NCI-H1694 (cell line): ENCODE measurements at regions not wholly inside any gene's neighbourhood (a gene's known extent, or its start where the extent isn't known, plus 50 kb on each side); places are given as distances from the start of the nearest gene placed in this dataset.

Source experiments
- DNase-seq: peaks from one replicate; lab custom pipeline; 2025; lab: John Stamatoyannopoulos, UW

DNA sequence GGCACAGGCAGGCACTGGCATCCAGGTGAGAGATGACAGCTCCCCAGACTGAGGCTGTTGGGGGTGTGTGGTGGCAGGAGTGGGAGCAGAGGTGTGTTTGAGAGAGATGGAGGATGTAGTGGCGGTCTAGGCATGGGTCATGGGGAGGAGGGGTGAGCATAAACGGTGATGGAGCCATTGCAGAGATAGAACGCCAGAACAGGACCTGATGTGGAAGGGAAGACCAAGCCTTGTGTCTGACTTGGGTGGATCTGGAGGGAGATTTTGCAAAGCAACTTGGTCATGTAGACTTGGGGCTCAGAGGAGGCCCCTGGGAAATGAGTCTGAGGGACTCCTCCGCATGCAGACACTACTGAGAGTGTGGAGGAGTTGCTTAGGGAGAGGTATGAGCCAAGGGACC is 50.0 kb upstream of the CLDN5 start:
- no peak for DNase-seq

DNA sequence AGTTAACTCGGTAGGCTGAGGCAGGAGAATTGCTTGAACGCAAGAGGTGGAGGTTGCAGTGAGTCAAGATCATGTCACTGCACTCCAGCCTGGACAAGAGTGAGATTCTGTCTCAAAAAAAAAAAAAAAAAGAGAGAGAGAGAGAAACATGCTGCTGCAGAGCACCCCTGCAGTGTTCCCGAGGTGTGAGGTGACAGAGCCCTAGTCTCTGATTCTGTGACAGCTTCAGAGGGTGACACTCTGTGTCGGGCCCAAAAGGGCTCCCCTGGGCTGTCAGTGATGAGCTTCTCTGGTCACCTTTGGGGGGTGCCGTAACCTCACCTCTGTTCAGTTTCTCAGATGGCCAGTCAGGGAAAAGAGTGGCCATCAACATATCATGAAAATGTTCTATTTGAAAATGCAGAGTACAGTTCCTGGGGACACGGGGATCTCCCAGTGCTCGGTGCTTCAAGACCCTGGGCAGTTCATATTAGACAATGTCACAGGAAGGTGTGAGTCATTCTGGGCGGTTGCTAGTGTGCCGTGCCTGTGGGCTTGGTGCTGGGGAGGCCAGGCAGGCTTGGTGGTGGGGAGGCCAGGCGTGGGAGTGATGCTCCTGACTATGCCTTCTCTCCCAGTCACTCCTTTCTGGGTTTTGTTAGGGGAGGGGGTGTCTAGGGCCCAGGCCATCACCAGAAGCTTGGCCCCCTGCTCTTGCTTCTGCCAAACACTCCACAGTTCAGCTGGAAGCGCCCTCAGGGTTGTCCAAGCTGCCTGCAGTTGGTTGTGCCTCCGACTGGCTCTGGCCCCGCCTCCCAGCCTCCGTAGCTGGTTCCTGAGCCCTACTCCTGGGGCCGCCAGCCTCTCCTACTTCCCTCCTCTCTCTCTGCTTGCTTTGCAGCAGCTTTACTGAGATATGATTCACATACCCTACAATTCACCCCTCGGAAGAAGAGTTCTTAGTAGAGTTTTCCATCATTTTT is 52.5 kb upstream of the CLDN5 start:
- DNase-seq = no peak

DNA sequence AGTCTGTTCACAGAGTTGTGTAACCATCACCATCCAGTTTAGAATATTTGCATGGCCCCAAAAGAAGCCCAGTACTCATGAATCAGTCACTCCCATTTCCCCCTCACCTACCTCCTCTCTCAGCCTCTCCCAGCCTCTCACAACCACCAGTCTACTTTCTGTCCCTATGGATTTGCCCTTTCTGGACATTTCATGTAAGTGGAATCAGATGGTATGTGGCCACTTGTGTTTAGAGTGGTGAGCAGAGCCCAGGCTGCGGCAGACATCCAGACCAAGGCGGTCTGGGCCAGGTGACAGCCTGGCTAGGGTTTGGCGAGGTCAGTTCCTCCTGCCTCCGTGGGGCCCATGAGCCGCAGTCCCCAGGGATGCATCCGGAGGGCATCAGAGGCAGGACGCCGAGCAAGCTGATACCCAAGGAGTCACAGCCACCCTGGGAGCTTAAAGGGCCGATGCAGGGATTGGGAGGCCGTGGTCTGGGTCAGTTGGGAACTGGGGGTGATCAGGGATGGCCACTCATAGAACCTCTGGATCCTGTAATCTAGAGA is 53.3 kb upstream of the CLDN5 start:
- DNase-seq = no peak

DNA sequence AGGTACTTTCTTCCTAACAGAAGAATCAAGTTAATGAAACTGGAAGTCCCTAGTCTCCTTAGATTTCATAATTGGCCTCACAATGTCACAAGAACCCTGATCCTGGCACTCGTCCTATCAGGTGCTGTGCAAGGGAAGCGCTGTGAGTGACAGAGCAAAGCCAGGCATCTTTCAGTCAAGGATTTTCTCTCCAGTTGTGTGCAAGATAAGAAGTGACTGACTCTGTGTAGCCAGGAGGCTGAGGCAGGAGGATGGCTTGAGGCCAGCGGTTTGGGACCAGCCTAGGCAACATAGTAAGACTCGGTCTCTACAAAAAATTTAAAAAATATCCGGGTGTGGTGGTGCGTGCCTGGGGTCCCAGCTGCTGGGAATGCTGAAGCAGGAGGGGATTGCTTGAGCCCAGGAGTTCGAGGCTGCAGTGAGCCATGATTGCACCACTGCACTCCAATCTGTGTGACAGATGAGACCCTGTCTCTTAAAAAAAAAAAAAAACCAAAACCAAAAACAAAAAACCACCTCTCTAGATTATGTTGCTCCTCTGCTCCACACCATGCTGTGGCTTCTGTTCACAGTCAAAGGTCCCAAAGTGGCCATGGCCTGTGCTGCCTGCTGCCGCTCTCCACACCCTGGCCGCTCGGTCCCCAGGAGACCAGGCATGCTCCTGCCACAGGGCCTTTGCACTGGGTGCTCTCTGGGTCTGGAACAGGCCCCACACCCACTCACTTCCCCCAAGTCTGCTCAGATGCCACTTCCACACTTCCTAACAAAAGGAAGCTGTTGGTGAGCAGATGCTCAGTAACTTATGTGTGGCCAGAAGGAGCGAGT is 54.2 kb upstream of the CLDN5 start:
- no peak for DNase-seq

DNA sequence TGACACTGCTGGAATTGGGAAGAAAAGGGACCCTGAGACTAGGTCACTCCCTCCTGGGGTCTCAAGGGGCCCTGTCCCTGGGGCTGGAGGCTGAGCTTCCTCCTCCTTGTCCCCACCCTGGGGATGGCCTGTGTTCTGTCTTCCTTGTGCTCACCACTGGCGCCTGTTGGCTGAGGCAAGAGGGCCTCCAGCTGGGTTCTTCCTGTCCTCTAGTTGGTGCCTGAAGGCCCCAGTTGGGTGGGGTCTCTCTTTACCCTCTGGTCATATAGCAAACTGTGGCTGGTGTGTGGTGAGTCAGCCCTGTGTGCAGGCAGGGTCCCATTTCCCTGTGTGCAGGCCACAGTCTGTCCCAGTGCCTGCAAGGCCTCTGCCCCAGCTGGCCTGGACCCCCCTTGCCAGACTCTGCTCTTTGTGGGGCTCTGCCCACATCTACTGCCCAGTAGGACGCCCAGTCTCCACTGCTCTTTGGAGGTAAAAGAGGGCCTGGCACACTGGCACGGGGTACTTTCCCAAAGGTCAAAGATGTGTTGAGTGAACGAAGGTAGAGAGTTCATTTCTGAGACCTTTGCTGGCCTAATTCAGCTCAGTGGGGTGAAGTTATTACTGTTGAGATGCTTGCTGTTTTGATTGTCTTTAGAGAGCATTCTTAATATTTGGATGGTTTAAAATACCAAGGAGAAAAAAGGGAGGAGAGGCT is 55.1 kb upstream of the CLDN5 start:
- no peak for DNase-seq

DNA sequence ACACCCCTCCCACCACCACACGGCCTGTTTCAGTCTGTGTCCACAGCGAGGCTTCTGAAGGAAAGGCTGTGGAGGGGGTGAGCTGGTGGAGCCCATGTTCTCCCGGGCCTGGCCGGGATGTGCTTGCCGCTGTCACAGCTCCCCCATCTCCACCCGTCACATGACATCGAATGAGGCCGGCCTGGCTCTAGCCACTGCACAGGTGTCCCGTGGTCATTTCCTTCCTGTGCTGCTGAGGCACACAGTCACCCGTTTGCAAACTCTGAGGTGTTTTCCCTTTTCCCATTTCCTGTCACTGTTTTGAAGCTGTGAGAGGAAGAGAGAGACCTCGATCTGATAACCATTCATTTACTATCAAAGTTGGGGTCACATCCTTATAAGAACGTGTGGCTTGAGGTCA is 55.7 kb upstream of the CLDN5 start:
- no peak for DNase-seq

DNA sequence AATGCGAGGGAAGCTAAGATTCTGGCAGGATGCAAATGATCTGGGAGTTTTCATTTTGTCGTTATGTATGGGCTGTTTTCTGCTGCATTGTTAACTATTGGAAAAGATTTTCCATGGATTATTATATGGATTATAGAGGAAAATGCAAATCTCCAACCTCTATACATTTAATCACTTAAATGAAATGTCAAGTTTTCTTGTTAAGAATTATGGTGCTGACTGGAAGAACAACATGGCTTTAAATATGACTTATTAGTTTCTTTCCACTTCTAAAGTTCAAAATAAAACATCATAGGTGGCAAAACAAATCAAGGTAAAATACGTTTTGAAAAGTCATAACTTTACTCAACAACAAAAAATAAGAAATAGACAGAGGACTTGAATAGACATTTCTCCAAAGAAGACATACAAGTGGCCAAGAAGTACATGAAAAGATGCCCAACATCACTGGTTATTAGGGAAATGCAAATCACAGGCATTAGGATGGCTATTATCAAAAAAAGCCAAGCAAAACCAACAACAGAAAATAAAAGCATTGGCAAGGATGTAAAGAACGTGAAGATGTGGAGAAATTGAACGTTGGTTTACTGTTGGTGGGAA is 56.2 kb upstream of the CLDN5 start:
- DNase-seq = no peak

DNA sequence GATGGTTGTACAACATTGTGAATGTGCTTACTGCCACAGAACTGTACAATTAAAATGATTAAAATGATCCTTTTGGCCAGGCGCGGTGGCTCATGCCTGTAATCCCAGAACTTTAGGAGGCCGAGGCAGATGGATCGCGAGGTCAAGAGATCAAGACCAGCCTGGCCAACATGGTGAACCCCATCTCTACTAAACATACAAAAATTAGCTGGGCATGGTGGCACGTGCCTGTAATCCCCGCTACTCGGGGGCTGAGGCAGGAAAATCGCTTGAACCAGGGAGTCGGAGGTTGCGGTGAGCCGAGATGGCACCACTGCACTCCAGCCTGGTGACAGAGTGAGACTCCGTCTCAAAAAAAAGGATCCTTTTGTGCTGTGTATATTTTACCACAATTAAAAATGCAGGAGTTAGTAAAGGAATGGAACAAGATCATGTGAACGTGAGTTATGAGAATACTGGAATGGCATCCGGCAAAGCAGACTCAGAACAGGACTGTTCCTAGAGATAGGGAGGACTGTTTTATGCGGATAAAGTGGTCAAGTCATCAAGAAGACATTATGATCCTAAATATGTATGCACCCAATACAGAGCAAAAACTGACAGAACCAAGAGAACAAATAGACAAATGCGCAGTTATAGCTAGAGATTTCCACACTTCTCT is 58.0 kb upstream of the CLDN5 start:
- no peak for DNase-seq

DNA sequence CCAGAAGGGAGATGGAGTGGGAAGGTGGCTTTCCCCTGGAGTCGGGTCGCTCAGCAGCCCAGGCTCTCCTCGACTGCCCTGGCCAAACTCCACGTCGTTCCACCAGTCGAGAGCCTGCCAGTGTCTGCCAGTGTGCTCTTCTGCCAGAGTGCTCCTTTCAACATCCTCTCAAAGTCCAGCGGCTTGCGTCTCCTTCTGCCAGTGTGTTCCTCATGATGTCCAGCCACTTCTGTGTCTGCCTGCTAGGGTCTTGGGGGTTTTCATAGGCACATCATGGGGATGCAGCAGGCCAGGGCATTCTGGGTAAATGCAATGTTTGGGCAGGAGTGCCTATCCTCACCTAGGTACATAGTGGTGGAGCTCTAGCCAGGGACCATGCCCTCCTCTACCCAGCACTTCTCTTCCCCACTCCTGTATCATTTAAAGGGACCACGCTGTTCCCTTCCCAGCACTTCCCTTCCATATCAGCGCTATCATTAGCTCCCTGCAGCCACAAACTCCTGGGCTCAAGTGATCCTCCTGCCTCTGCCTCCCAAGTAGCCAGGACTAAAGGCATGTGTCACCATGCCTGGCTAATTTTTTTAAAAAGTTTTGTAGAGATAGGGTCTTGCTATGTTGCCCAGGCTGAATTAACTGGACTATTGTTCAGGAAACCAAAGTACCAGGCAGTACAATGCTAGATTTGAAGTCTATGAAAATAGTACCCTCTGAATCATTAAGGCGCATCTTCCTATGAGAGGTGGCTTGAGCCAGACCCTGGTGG is 62.9 kb upstream of the CLDN5 start:
- no peak for DNase-seq

DNA sequence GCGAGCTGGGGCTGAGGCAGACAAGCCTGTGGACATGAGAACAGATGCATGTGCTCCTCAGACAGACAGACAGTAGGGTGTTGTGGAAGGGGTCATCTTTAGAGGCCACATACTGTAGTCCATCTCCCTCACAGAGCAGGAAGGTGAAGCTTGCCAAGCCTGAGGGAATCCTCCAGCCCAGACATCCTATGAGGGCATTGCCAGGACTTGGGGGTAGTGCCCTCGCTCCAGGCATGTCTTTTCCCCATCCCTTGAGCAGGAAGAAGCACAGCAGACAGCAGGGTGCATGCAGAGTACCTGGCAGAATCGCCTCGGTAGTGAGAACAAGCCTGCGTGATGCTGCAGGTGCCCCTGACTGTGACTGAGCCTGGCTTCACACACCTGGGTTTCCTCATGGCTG is 66.5 kb upstream of the CLDN5 start:
- no peak for DNase-seq

DNA sequence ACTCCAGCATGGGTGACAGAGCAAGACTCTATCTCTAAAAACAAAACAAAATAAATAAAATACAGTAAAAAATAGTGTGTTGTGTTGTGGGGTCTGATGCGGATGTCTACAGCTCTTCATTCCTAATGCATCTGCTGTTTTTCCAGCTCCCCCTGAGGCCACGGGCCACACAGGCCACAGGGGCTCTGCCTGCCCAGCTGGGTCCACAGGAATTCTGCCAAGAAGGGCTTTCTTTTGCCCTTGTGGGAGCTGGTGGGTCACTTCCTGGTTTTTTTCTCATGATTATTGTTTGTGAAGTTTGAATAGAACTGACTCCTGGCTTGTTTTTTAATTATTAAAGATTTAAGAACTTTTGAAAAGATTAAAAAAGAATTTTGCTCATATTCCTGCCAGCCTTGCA is 67.4 kb upstream of the CLDN5 start:
- no peak for DNase-seq

DNA sequence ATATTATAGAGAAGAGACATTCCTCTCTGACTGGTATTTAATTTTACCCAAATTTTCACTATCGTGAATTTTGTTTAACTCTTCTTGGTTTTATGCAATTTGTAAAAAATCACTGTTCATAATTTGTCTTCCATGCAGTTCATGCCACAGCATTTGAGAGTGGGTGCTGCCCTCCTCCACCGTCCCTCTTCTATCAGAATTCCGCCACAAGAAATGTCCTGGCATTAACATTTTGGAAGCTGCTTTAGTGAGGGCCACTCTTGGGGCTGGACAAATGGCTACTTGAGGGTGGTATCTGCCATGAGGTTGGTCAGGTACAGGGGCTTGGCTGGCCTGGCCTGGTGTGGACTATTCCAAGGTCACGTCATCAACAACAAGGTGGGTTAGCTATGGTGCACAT is 68.3 kb upstream of the CLDN5 start:
- no peak for DNase-seq

DNA sequence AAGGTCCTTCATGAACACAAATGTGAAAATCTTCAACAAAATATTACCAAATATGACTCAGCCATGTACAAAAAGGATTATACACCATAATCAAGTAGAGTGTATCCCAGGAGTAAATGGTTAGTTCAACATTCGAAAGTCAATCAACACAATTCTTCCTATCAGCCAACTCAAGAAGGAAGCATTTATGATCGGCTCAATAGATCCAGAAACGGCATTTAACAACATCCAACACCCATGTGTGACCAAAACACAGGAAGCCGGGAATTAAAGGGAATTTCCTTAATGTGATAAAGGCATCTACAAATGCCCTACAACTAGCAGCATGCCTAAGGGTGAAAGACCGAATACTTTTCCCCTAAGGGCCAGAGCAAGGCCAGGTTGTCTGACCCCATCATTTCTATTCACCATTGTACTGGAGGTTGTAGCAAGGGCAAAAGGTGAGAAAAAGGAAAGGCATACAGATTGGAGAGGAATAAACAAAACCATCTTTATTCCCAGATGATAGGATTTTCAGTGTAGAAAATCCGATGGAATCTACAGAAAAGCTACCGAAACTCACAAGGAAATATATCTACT is 69.9 kb upstream of the CLDN5 start:
- DNase-seq = no peak

DNA sequence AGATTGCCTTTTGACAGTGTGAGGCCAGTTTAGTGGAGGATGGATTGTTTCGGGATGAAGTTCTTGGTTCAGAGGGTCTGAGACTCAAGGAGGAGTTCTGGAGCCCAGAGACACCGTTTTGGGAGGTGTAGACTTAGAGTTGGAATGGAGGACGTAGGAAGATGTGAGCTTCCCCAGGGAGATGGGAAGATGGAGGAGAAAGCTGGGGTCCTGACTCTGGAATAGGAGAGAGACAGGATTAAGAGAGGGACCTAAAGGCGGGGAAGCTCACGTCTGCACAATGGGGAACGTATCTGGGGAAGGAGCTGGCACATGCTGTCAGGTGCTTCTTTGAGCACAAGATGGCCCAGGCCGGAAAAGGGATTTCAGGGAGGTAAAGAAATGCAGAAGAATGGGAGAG is 71.3 kb upstream of the CLDN5 start:
- DNase-seq = no peak

DNA sequence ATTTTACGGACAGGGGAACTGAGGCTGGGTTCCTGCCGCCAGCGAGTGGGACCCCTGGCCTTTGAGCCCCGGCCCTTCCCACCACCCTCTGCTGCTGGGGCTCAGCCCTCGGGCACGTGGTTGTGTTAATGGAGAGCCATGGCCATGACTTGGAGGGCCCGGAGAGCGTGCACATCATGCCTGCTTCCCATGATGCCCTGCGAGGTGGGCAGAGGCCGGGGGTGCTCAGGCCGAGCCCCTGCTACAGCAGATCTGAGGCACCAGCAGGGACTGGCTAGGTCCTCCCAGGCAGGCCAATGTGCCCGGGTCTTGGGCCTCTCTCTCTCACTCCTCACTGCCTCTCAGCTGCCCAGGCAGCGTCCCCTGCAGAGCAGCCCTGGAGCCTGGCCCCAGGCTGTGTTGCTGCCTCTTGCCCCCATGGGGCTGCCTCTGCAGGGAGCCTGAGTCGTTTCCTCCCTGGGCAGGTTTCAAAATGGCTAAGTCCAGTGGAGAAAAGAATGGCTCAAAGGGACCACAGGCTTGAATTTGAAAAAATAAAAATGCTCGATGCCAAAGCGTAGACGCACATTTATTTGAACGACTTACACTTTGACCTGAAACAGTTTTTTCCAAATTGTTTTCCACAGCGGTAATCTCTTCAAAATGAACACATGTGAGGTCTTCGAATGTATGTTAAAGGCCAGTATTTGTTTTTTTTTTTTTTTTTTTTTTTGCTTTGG is 72.6 kb upstream of the CLDN5 start:
- no peak for DNase-seq

DNA sequence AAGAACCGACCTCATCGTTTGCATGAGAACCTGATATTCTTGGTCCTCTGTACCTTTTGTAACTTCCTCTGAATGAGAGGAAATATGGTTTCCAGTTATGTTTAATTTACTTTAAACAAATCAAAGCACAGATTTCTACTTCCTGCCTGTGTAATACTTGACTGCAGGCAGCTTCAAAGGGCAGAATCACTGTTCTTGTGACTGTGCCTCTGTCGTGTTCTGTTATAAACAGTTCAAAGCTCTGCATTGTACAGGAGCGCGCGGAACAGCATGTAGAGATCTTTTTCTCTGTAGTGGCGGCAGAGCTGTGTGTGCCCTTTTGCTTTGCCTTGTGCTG is 73.2 kb upstream of the CLDN5 start:
- DNase-seq = no peak

DNA sequence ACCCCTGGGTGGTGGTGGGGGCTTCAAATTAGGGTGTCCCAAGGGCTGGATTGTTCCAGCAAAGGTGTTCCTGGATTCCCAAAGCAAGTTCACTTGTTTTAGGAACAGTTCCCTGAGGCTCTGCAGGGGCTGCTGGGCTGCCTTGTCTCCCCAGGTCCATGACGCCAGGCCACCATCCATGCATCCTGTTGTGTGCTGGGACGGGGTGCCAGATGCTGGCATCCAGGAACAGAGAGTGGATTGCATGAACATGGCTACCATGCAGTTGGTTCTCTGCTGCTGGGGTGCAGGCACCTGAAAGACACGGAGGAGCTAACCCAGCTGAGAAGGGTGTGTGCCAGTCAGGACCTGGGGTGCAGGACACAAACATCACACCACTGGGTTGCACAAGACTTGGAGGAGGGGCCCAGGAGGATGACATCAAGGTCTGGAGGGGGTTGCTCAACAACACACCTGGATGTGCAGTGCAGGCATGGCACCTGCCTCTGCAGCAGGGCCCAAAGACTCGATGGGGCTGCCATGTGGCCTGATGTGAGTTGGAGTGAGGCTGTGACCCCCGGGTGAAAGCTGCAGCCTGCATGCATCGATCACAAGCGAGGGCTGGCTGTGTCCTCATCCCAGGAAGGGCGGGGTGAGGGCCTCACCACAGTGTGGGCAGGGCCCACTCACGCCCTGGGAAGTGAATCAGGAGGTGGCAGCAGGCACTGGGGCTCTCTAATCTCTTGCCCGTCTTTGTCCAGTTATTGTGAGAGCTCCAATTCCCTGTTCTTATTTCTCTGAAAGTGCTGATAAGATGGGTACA is 74.0 kb upstream of the CLDN5 start:
- no peak for DNase-seq

DNA sequence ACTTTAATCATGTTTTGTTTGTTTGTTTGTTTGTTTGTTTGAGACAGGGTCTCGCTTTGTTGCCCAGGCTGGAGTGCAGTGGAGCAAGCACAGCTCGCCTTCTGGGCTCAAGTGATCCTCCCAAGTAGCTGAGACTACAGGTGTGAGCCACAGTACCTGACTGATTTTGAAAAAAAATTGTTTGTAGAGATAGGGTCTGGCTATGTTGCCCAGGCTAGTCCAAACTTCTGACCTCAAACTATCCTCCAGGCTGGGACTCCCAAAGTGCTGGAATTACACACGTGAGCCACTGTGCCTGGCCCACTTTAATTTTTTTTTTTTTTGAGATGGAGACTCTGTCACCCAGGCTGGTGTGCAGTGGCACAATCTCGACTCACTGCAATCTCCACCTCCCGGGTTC is 74.8 kb upstream of the CLDN5 start:
- DNase-seq = no peak
